Ascending aorta (tissue), 2 donors: ENCODE measurements at regions not wholly inside any gene's neighbourhood (a gene's known extent, or its start where the extent isn't known, plus 50 kb on each side); places are given as distances from the start of the nearest gene placed in this dataset.

ENCODE experiments used
- DNase-seq, 2 donors: peaks; one replicate each; pipeline ENCODE4 v3.0.0-alpha.2; 2019; ENCODE audit warnings: low spot score in 2 of 2
- H3K27ac ChIP-seq, 2 donors: fragments of 200-600 bp; sonication (generic); one replicate each; pipeline ENCODE4 v1.5.1; 2016 to 2017; ENCODE audit warnings: mild to moderate bottlenecking in 1 of 2
- H3K27me3 ChIP-seq: fragments of 200-600 bp; sonication (generic); one replicate; pipeline ENCODE4 v1.5.1; 2017
- H3K36me3 ChIP-seq, 2 donors: fragments of 200-600 bp; sonication (generic); one replicate each; pipeline ENCODE4 v1.5.1; 2016
- H3K4me1 ChIP-seq, 2 donors: fragments of 200-600 bp; sonication (generic); one replicate each; pipeline ENCODE4 v1.5.1; 2016 to 2017; ENCODE audit warnings: mild to moderate bottlenecking in 1 of 2
- H3K4me3 ChIP-seq, 2 donors: fragments of 200-600 bp; sonication (generic); one replicate each; pipeline ENCODE4 v1.5.1; 2016 to 2017; ENCODE audit warnings: mild to moderate bottlenecking in 1 of 2
- H3K9me3 ChIP-seq, 2 donors: fragments of 200-600 bp; sonication (generic); one replicate each; pipeline ENCODE4 v1.5.1; 2016
- CTCF ChIP-seq, 3 experiments: fragments of 200-600 bp in 2 of 3; fragments of 450-650 bp in 1 of 3; sonication (generic) in 2 of 3; IDR thresholded peaks; one replicate each; pipeline ENCODE4 v1.5.1; 2016 to 2019; ENCODE audit warnings: antibody characterized with exemption in 3 of 3, mild to moderate bottlenecking in 1 of 3, moderate library complexity in 1 of 3
- intact Hi-C: fragments of 100-400 bp; cut with DNase I; formaldehyde crosslinking; loops from one replicate; pipeline ENCODE4 v1.15.1; 2023

GRCh38 chr10:28940158-28940888 is 263.0 kb downstream of the BAMBI start:
- TF ChIP-seq CTCF (IDR thresholded peaks at IDR 0.05) = no peak
- peaks cover 0 to 12% of the 10 kb centered on the region in 2 donors for H3K4me1 ChIP-seq
- no peaks in the 10 kb centered on the region for H3K36me3 ChIP-seq
- DNase-seq = no peak
- H3K27me3 ChIP-seq = no peaks in the 10 kb centered on the region
- no peak overlapping the region for H3K27ac ChIP-seq
- peak overlapping the region in 1 of 2 donors; percentile 41 for H3K4me3 ChIP-seq
- H3K9me3 ChIP-seq = no peaks in the 10 kb centered on the region
- intact Hi-C loops = no loop called here

GRCh38 chr10:28942012-28942411 is 264.7 kb downstream of the BAMBI start:
- Histone ChIP-seq H3K9me3 (no peaks in the 10 kb centered on the region), H3K4me1 (peaks cover 0 to 12% of the 10 kb centered on the region in 2 donors), H3K36me3 (no peaks in the 10 kb centered on the region), H3K27ac (no peak overlapping the region), H3K4me3 (no peak overlapping the region), H3K27me3 (no peaks in the 10 kb centered on the region)
- DNase-seq = no peak
- intact Hi-C loops = no loop called here
- TF ChIP-seq CTCF (IDR thresholded peaks at IDR 0.05) = no peak

GRCh38 chr10:28945959-28946358 is 268.6 kb downstream of the BAMBI start:
- Histone ChIP-seq H3K27me3 (no peaks in the 10 kb centered on the region), H3K4me3 (no peak overlapping the region), H3K9me3 (no peaks in the 10 kb centered on the region), H3K4me1 (no peaks in the 10 kb centered on the region), H3K36me3 (no peaks in the 10 kb centered on the region), H3K27ac (no peak overlapping the region)
- intact Hi-C loops = no loop called here
- DNase-seq = no peak
- no peak for TF ChIP-seq CTCF (IDR thresholded peaks at IDR 0.05)

- intact Hi-C loops = no loop called here
- no peak overlapping the region for H3K27ac ChIP-seq
These were observed 269.2 kb downstream of the BAMBI start for GRCh38 chr10:28946479-28946878.

GRCh38 chr10:28947171-28947570 is 269.9 kb downstream of the BAMBI start:
- intact Hi-C loops = no loop called here
- no peak for DNase-seq
- H3K27ac ChIP-seq = no peak overlapping the region
- no peaks in the 10 kb centered on the region for H3K36me3 ChIP-seq
- no peaks in the 10 kb centered on the region for H3K27me3 ChIP-seq
- H3K4me1 ChIP-seq = no peaks in the 10 kb centered on the region
- TF ChIP-seq CTCF (IDR thresholded peaks at IDR 0.05) = no peak
- H3K4me3 ChIP-seq = no peak overlapping the region
- no peaks in the 10 kb centered on the region for H3K9me3 ChIP-seq

More at GRCh38 chr10:28946479-28946878, 269.2 kb downstream of the BAMBI start:
- H3K36me3 ChIP-seq = no peaks in the 10 kb centered on the region
- no peaks in the 10 kb centered on the region for H3K27me3 ChIP-seq
- H3K9me3 ChIP-seq = no peaks in the 10 kb centered on the region
- no peak overlapping the region for H3K4me3 ChIP-seq
- no peaks in the 10 kb centered on the region for H3K4me1 ChIP-seq
- DNase-seq = no peak
- no peak for TF ChIP-seq CTCF (IDR thresholded peaks at IDR 0.05)
